PC-9 (cell line): ENCODE measurements at regions not wholly inside any gene's neighbourhood (a gene's known extent, or its start where the extent isn't known, plus 50 kb on each side); places are given as distances from the start of the nearest gene placed in this dataset.

Experiments used
- EZH2 ChIP-seq: fragments of 200-600 bp; sonication (generic); IDR thresholded peaks from 2 replicates; pipeline ENCODE4 v1.8.0; 2017; ENCODE audit warnings: antibody characterized with exemption, low read depth
- TF ChIP-seq, protein P1 (sequence below): fragments of 200-600 bp; sonication (generic); conservative IDR thresholded peaks from 2 replicates; pipeline ENCODE4 v1.6.1; 2017; ENCODE audit warnings: mixed run types, antibody characterized with exemption, mild to moderate bottlenecking, moderate library complexity

GRCh38 chr4:173777421-173777820 lies 247.4 kb upstream of the HAND2 start:
- TF ChIP-seq, protein P1, sequence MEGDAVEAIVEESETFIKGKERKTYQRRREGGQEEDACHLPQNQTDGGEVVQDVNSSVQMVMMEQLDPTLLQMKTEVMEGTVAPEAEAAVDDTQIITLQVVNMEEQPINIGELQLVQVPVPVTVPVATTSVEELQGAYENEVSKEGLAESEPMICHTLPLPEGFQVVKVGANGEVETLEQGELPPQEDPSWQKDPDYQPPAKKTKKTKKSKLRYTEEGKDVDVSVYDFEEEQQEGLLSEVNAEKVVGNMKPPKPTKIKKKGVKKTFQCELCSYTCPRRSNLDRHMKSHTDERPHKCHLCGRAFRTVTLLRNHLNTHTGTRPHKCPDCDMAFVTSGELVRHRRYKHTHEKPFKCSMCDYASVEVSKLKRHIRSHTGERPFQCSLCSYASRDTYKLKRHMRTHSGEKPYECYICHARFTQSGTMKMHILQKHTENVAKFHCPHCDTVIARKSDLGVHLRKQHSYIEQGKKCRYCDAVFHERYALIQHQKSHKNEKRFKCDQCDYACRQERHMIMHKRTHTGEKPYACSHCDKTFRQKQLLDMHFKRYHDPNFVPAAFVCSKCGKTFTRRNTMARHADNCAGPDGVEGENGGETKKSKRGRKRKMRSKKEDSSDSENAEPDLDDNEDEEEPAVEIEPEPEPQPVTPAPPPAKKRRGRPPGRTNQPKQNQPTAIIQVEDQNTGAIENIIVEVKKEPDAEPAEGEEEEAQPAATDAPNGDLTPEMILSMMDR: no peak
- no peak for TF ChIP-seq EZH2
